Colonic mucosa (tissue), 4 donors: ENCODE measurements at regions not wholly inside any gene's neighbourhood (a gene's known extent, or its start where the extent isn't known, plus 50 kb on each side); places are given as distances from the start of the nearest gene placed in this dataset.

ENCODE experiments used
- DNase-seq: peaks from one replicate; pipeline ENCODE4 v3.0.0-alpha.2; 2020
- H3K27ac ChIP-seq: fragments of 200-600 bp; one replicate; pipeline ENCODE4 v1.8.0; 2021
- H3K27me3 ChIP-seq: fragments of 200-600 bp; one replicate; pipeline ENCODE4 v1.8.0; 2021
- H3K36me3 ChIP-seq: fragments of 200-600 bp; one replicate; pipeline ENCODE4 v1.8.0; 2021
- H3K4me1 ChIP-seq: fragments of 200-600 bp; one replicate; pipeline ENCODE4 v1.8.0; 2021; ENCODE audit warnings: mild to moderate bottlenecking
- H3K4me3 ChIP-seq: fragments of 200-600 bp; one replicate; pipeline ENCODE4 v1.8.0; 2021
- H3K9ac ChIP-seq, 2 donors: one replicate each; pipeline ENCODE4 v1.7.0; 2013; ENCODE audit warnings: control low read depth in 2 of 2, low read depth in 2 of 2, low read length in 2 of 2
- H3K9me3 ChIP-seq: fragments of 200-600 bp; one replicate; pipeline ENCODE4 v1.8.0; 2021
- intact Hi-C: fragments of 100-400 bp; cut with DNase I; formaldehyde crosslinking; loops from one replicate; pipeline ENCODE4 v1.14.1; 2022
- TF ChIP-seq, protein P1 (sequence below): fragments of 200-600 bp; IDR thresholded peaks from one replicate; pipeline ENCODE4 v1.8.0; 2022; ENCODE audit warnings: antibody characterized with exemption, mild to moderate bottlenecking
- donor health status: healthy.
- donor health status: DM: no; HTN: no; CAD: no.
- donor health status: DM: no; HTN: no; CAD: no.

DNA sequence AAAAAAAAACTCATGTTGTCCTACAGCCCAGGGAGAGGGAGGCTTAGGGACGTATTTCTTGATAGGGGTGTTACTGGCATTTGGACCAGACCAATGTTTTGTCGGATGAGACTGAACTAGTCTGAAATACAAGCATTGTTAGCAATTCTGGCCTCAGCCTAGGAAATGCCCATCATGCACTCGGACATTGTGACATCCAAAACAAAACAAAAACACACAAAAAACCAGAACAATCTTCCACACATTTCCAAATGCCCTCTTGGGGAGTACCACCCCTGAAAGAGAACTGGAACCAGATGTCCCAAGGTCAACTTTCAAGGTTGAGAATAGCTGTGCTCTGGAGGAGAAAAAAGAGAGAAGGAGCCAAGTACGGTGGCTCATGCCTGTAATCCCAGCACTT is 299.1 kb upstream of the JARID2 start:
- DNase-seq: no peak
- Histone ChIP-seq H3K27me3 (no peaks in the 10 kb centered on the region), H3K27ac (no peak overlapping the region), H3K4me1 (no peaks in the 10 kb centered on the region), H3K36me3 (no peaks in the 10 kb centered on the region), H3K4me3 (no peak overlapping the region), H3K9ac (no peak overlapping the region), H3K9me3 (no peaks in the 10 kb centered on the region)
- TF ChIP-seq, protein P1, sequence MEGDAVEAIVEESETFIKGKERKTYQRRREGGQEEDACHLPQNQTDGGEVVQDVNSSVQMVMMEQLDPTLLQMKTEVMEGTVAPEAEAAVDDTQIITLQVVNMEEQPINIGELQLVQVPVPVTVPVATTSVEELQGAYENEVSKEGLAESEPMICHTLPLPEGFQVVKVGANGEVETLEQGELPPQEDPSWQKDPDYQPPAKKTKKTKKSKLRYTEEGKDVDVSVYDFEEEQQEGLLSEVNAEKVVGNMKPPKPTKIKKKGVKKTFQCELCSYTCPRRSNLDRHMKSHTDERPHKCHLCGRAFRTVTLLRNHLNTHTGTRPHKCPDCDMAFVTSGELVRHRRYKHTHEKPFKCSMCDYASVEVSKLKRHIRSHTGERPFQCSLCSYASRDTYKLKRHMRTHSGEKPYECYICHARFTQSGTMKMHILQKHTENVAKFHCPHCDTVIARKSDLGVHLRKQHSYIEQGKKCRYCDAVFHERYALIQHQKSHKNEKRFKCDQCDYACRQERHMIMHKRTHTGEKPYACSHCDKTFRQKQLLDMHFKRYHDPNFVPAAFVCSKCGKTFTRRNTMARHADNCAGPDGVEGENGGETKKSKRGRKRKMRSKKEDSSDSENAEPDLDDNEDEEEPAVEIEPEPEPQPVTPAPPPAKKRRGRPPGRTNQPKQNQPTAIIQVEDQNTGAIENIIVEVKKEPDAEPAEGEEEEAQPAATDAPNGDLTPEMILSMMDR: no peak
- intact Hi-C loops: no loop called here

DNA sequence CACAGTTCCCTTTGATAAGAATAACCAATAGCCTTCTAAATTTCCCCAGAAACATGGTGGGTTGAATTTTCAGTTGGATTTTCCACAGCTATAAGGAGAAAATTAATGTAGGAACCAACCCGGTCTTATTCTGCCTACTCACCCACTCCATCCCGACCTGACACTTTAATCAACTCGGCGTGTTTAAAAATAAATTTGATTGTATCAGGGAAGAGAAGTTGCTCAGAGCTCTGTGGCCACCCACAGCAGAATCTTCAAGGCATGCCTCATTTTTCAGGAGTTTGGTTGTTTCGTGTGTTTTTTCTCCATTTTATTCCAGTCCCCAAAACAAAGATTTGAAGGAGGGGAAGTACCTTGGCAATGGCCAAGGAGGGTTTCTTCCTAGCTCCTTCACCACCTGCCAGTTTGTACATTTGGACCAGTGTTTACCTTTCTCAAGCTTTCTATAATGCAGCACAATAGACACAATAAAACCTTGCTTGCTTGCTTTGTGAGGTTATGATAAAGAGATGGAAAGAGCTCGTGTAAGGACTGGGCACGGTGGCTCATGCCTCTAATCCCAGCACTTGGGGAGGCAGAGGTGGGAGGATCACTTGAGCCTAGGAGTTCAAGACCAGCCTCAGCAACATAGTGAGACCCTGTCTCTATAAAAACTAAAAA is 297.2 kb upstream of the JARID2 start:
- Histone ChIP-seq H3K9me3 (no peaks in the 10 kb centered on the region), H3K4me3 (no peak overlapping the region), H3K4me1 (no peaks in the 10 kb centered on the region), H3K9ac (no peak overlapping the region), H3K36me3 (no peaks in the 10 kb centered on the region), H3K27me3 (no peaks in the 10 kb centered on the region), H3K27ac (no peak overlapping the region)
- TF ChIP-seq, protein P1: no peak
- DNase-seq: no peak
- intact Hi-C loops: no loop called here

DNA sequence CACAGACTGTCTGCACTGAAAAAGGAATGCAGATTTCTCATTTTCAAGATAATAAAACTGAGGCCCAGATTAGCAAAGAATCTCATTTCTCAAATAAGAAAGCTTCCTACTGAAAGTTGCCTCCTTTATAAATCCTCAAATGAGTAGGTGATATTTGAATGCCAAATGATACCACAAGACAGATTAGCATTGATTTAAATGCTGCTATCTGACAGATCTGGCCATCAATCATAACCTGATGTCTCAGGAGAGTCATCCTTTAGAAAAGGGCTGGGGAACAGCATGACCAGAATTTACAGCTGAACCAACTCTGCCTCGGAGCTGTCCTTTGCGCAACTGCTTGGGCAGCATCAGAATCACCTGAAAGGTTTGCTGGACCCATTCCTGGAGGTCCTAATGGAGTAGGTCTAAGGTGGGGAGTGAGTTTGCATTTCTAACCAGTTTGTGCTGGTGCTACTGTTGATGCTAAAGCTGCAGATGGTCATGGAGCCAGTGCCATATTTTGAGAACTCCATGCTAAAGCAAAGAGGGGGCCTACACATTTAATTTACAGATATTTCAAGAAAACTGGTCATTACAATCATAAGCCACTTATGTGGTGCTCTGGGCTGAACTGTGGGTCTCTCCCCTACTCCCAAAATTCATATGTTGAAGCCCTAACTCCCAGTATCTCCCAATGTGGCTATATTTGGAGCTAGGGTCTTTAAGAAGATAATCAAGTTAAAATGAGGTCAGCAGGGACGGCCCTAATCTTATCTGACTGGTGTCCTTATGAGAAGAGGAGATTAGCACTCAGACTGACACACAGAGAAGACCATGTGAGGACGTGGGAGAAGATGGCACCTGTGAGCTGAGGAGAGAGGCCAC is 295.5 kb upstream of the JARID2 start:
- Histone ChIP-seq H3K4me3 (no peak overlapping the region), H3K9me3 (no peaks in the 10 kb centered on the region), H3K9ac (no peak overlapping the region), H3K36me3 (no peaks in the 10 kb centered on the region), H3K27me3 (no peaks in the 10 kb centered on the region), H3K27ac (no peak overlapping the region), H3K4me1 (no peaks in the 10 kb centered on the region)
- intact Hi-C loops: no loop called here
- no peak for DNase-seq
- TF ChIP-seq, protein P1: no peak

DNA sequence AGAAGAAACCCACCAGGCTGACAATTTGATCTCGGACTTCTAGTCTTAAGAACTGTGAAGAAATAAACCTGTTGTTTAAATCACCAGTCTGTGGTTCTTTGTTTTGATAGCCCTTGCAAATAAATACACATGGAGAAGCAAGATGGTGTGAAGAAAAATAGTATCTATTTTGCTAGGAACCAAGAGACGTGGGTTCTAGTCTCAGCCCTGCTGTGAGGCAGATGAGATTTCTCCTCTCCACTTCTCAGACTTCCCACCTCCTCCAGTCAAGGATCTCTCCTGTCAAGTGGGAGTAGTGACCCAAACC is 294.9 kb upstream of the JARID2 start:
- no peak overlapping the region for H3K27ac ChIP-seq
- intact Hi-C loops: no loop called here
- TF ChIP-seq, protein P1: no peak

DNA sequence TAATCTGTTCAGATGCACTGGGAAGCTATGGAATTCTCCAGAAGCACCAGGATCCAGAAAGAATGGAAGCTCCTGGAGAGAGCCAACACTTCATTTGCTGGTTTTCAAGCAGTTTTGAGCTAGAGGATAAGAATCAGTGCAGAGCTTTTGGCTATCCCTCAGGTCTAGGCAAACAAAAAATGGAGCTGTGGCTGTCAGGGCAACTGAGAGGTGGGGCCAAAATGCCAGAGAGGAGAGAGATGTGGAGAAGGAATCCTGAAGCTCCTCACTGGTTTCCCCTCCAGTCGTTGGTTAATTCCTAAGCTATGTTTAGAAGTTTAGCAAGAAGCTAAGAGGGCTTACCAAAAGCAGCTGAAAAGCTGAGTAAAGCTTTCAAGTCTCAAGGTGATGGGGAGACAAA is 294.2 kb upstream of the JARID2 start:
- intact Hi-C loops: no loop called here
- Histone ChIP-seq H3K9me3 (no peaks in the 10 kb centered on the region), H3K27me3 (no peaks in the 10 kb centered on the region), H3K4me3 (no peak overlapping the region), H3K36me3 (no peaks in the 10 kb centered on the region), H3K4me1 (no peaks in the 10 kb centered on the region), H3K9ac (no peak overlapping the region), H3K27ac (no peak overlapping the region)
- no peak for DNase-seq
- TF ChIP-seq, protein P1: no peak

More for the DNA sequence above, 294.9 kb upstream of the JARID2 start:
- H3K4me3 ChIP-seq: no peak overlapping the region
- no peak for DNase-seq
- no peaks in the 10 kb centered on the region for H3K36me3 ChIP-seq
- no peak overlapping the region for H3K9ac ChIP-seq
- H3K27me3 ChIP-seq: no peaks in the 10 kb centered on the region
- H3K9me3 ChIP-seq: no peaks in the 10 kb centered on the region
- no peaks in the 10 kb centered on the region for H3K4me1 ChIP-seq
